Fibroblast of lung (primary cell): ENCODE measurements at regions not wholly inside any gene's neighbourhood (a gene's known extent, or its start where the extent isn't known, plus 50 kb on each side); places are given as distances from the start of the nearest gene placed in this dataset.

Source experiments
- DNase-seq, 2 donors: peaks; one replicate each; pipeline versions ENCODE4 v3.0.0 to v3.0.0-alpha.2; 2010; ENCODE audit warnings: low read depth in 2 of 2
- H2AFZ ChIP-seq: 2 replicates; pipeline ENCODE4 v1.5.1; 2012; ENCODE audit warnings: low read length, control low read depth, inconsistent platforms
- H3K27ac ChIP-seq: 2 replicates; pipeline ENCODE4 v1.5.1; 2011; ENCODE audit warnings: low read length, control low read depth; ENCODE audit not compliant: insufficient read depth
- H3K27me3 ChIP-seq: 2 replicates; pipeline ENCODE4 v1.5.1; 2011; ENCODE audit warnings: mild to moderate bottlenecking, low read length; ENCODE audit not compliant: control insufficient read depth, insufficient read depth
- H3K36me3 ChIP-seq: 2 replicates; pipeline ENCODE4 v1.5.1; 2011; ENCODE audit warnings: low read length; ENCODE audit not compliant: control insufficient read depth, insufficient read depth
- H3K4me1 ChIP-seq: 2 replicates; pipeline ENCODE4 v1.5.1; 2011; ENCODE audit warnings: low read length; ENCODE audit not compliant: control insufficient read depth, insufficient read depth; ENCODE audit errors: extremely low read depth
- H3K4me2 ChIP-seq: 2 replicates; pipeline ENCODE4 v1.5.1; 2011; ENCODE audit warnings: low read length, control low read depth; ENCODE audit not compliant: insufficient read depth; ENCODE audit errors: extremely low read depth
- H3K4me3 ChIP-seq, 4 experiments: fragments of 200-600 bp in 1 of 4; sonication (generic) in 1 of 4; replicated peaks in 1 of 4; 2 replicates each; pipeline ENCODE4 v1.5.1; 2011 to 2016; ENCODE audit warnings: low read length in 4 of 4, low read depth in 3 of 4, mild to moderate bottlenecking in 3 of 4, control low read depth in 2 of 4, inconsistent platforms in 1 of 4, mixed read lengths in 1 of 4; ENCODE audit not compliant: insufficient read depth in 1 of 4; ENCODE audit errors: control extremely low read depth in 1 of 4
- H3K79me2 ChIP-seq: 2 replicates; pipeline ENCODE4 v1.5.1; 2012; ENCODE audit warnings: mild to moderate bottlenecking, low read length, inconsistent platforms; ENCODE audit not compliant: control insufficient read depth, insufficient read depth
- H3K9ac ChIP-seq: 2 replicates; pipeline ENCODE4 v1.5.1; 2011; ENCODE audit warnings: mild to moderate bottlenecking, low read length, control low read depth; ENCODE audit not compliant: insufficient read depth
- H3K9me3 ChIP-seq: 2 replicates; pipeline ENCODE4 v1.5.1; 2012; ENCODE audit warnings: low read depth, low read length; ENCODE audit not compliant: control insufficient read depth, insufficient read depth
- H4K20me1 ChIP-seq: 2 replicates; pipeline ENCODE4 v1.5.1; 2011; ENCODE audit warnings: low read length; ENCODE audit not compliant: control insufficient read depth, insufficient read depth; ENCODE audit errors: extremely low read depth
- EZH2 ChIP-seq: IDR thresholded peaks from 2 replicates; pipeline ENCODE4 v1.5.1; 2012; ENCODE audit warnings: low read length, control low read depth, mild to moderate bottlenecking; ENCODE audit errors: missing control alignments
- TF ChIP-seq, protein P1 (sequence below), 2 donors: IDR thresholded peaks in 1 of 2; conservative IDR thresholded peaks in 1 of 2; 1 replicate in 1 of 2; 2 replicates in 1 of 2; pipeline ENCODE4 v1.5.1; 2011 to 2012; ENCODE audit warnings: low read length in 2 of 2, control low read depth in 1 of 2, inconsistent platforms in 1 of 2, low read depth in 1 of 2, mild to moderate bottlenecking in 1 of 2

DNA sequence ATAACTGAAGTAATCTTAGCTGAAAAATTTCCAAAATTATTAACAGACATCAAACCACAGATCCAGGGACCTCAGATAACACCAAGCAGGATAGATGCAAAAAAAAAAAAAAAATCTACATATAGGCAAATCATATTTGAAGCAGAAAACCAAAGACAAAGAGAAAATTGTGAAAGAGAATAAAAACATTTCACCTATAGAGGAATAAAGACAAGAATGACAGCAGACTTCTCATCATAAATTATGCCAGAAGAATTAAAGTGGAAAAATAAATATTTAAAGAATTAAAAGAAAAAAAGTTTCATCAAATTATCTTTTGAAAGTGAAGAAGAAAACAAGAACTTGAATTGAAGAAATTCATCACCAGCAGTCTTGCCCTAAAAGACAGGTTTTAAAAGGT, 467.5 kb downstream of the GPAM start:
- Histone ChIP-seq H3K4me1 (no peaks in the 10 kb centered on the region), H4K20me1 (no peaks in the 10 kb centered on the region), H3K36me3 (no peaks in the 10 kb centered on the region), H2AFZ (no peak overlapping the region), H3K27ac (no peak overlapping the region), H3K4me3 (no peak overlapping the region), H3K9me3 (no peaks in the 10 kb centered on the region), H3K79me2 (no peaks in the 10 kb centered on the region), H3K9ac (no peak overlapping the region), H3K4me2 (no peak overlapping the region), H3K27me3 (no peaks in the 10 kb centered on the region)
- TF ChIP-seq, protein P1, sequence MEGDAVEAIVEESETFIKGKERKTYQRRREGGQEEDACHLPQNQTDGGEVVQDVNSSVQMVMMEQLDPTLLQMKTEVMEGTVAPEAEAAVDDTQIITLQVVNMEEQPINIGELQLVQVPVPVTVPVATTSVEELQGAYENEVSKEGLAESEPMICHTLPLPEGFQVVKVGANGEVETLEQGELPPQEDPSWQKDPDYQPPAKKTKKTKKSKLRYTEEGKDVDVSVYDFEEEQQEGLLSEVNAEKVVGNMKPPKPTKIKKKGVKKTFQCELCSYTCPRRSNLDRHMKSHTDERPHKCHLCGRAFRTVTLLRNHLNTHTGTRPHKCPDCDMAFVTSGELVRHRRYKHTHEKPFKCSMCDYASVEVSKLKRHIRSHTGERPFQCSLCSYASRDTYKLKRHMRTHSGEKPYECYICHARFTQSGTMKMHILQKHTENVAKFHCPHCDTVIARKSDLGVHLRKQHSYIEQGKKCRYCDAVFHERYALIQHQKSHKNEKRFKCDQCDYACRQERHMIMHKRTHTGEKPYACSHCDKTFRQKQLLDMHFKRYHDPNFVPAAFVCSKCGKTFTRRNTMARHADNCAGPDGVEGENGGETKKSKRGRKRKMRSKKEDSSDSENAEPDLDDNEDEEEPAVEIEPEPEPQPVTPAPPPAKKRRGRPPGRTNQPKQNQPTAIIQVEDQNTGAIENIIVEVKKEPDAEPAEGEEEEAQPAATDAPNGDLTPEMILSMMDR (conservative IDR thresholded peaks at IDR 0.05 in 1 of 2, IDR thresholded peaks at IDR 0.05 in 1 of 2; ENCODE audit: low read depth in 1 of 2, low read length in 2 of 2): no peak
- TF ChIP-seq EZH2: no peak
- peak in 1 of 2 donors; percentile 1 for DNase-seq

DNA sequence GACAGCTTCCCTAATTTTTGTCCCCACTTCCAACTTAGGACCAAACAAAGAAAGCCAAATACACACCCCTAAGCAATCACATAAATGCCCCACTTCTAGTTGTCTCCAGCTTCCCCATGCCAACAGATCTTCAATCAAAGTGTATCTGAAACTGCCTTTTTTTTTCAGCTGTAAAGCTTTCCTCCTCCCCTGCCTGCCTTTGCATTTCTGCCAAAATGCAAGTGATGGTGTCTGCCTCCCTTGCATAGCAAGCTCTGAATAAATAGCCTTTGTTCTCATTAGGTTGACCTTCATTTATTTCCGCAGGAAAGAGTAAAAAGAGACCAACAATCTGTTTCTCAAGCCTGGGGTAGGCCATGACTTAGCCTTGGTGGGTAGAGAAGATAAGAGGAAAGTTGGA, 459.4 kb downstream of the GPAM start:
- no peak overlapping the region for H2AFZ ChIP-seq
- no peaks in the 10 kb centered on the region for H3K9me3 ChIP-seq
- H4K20me1 ChIP-seq: no peaks in the 10 kb centered on the region
- no peak overlapping the region for H3K9ac ChIP-seq
- H3K27me3 ChIP-seq: no peaks in the 10 kb centered on the region
- no peaks in the 10 kb centered on the region for H3K36me3 ChIP-seq
- TF ChIP-seq, protein P1 (conservative IDR thresholded peaks at IDR 0.05 in 1 of 2, IDR thresholded peaks at IDR 0.05 in 1 of 2; ENCODE audit: low read depth in 1 of 2, low read length in 2 of 2): no peak
- TF ChIP-seq EZH2: no peak
- no peak overlapping the region for H3K4me3 ChIP-seq
- H3K4me1 ChIP-seq: no peaks in the 10 kb centered on the region
- no peaks in the 10 kb centered on the region for H3K79me2 ChIP-seq
- no peak overlapping the region for H3K27ac ChIP-seq
- no peak for DNase-seq
- no peak overlapping the region for H3K4me2 ChIP-seq

DNA sequence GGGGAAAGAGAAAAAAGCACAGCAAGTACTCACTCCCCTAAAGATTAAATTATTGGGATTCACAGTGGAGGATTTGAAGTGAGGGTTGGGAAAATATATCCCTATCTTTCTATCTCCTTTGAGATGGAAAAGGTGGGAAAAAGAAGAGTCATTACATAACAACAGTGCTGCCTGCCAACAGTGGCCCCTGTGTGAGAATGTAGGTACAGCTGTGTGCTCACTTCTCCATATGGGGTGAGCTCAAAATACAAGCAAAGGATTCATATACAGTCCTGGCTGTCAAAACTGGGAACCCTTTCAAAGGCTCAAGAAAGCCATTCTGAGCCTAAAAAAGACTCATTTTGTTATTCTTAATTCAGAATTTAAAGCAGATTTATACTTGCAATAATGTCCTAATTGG, 458.5 kb downstream of the GPAM start:
- TF ChIP-seq, protein P1 (conservative IDR thresholded peaks at IDR 0.05 in 1 of 2, IDR thresholded peaks at IDR 0.05 in 1 of 2; ENCODE audit: low read depth in 1 of 2, low read length in 2 of 2): no peak
- Histone ChIP-seq H3K79me2 (no peaks in the 10 kb centered on the region), H2AFZ (no peak overlapping the region), H3K4me2 (no peak overlapping the region), H3K36me3 (no peaks in the 10 kb centered on the region), H3K27me3 (no peaks in the 10 kb centered on the region), H4K20me1 (no peaks in the 10 kb centered on the region), H3K9ac (no peak overlapping the region), H3K27ac (no peak overlapping the region), H3K4me3 (no peak overlapping the region), H3K4me1 (no peaks in the 10 kb centered on the region), H3K9me3 (no peaks in the 10 kb centered on the region)
- no peak for DNase-seq
